ENCODE measurements at regions not wholly inside any gene's neighbourhood (a gene's known extent, or its start where the extent isn't known, plus 50 kb on each side); places are given as distances from the start of the nearest gene placed in this dataset.
"Not testable (repeated sequence)": the region's sequence is repeated elsewhere in the genome, so short reads cannot be mapped to it uniquely, and the experiment has no call there.

DNA sequence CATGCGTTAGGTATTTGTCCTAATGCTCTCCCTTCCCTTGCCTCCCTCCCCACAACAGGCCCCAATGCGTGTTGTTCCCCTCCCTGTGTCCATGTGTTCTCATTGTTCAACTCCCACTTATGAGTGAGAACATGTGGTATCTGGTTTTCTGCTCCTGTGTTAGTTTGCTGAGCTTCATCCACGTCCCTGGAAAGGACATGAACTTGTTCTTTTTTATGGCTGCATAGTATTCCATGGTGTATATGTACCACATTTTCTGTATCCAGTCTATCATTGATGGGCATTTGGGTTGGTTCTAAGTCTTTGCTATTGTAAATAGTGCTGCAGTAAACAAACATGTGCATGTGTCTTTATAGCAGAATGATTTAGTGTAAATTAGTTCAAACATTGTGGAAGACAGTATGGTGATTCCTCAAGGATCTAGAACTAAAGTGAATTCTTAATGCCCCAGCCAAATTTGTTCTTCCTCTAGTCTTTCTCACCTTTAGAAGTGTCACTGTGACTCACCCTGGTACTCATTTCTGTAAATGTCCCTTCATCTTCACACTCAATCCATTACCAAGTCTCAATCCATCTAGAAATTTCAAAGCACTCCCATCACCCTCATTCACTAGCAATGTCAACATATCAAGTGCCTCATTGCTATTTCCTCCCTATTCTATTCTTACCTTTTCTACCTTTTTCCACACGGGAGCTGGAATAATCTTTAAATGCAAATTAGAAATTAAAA, 123.9 kb downstream of the MREG start:
- not testable (repeated sequence) for DNase-seq (ENCODE audit: low read depth in 4 of 4, low spot score in 3 of 4)

DNA sequence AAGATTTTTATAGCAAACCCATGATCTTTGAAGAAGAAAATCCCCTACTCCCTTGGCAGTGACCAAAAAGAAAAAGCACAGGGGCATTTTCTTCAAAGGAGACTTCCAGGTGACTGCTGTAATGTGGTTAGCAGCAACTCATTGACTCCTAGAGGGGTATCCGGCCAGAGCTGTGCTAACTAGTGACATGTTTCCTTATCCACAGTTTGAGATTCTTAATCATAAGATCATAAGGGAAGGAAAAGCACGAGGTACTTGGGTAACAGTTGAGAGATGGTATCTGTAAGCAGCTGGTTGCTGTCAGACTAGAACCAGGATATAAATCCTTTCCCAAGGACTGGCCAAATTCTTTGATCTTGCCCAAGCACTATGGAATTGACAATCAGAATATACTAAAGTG, 124.7 kb downstream of the MREG start:
- DNase-seq (ENCODE audit: low read depth in 4 of 4, low spot score in 3 of 4), result no peak

DNA sequence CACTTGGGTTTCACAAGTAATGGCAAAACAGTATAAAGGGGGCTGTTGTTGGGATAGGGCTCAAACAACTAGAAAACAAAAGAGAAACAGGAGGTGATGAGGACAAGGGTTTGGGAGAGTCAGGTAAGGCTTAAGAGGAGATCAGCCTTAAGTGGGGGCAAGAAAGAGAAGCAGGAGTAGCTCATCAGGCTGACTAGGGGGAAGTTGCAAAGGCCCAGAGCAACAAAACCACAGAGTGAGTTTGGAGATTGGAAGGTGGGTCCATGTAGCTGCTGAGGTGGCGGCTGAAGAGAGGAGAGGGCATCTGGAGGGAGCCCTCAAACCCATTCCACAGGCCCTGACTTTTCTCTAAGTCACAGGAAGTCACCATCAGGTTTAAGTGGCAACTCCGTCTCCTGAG, 126.0 kb downstream of the MREG start:
- no peak for DNase-seq (ENCODE audit: low read depth in 4 of 4, low spot score in 3 of 4)

DNA sequence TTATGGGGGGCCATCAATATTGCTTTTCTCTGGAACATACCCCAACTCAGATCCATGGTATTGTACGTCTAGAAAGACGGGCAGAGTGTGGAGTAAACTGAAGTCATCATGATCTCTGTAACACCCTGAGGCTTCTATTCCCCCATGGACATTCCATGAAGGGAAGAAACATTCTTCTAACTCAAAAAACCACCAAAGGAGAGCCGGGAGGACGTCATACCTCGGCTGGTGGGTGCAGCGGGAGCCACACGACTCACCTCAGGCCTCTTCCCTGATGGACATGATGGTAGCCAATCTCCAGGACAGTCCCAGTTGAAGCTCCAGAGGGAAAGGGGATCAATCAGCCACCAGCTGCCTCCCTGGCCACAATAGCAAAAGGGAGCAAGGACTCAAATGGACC, 127.3 kb downstream of the MREG start:
- DNase-seq (ENCODE audit: low read depth in 4 of 4, low spot score in 3 of 4), result no peak

DNA sequence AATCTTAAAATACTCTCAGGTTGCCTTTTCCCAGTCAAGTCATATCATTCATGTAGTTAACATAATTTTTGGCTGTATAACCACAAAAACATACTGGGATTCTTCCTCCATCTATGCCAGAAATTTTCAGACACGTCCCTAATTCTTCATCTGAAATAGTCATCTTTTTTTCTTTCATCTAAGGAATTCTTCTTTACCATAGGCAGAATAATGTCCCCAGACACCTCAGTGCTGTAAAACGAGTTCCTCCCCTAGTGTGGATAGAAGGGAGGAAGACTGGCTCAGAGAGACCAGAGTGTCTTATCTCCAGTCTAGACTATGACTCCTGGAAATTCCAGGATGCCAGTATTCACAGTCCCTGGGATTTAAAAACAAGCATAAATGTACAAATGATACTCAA, 127.8 kb downstream of the MREG start:
- DNase-seq (ENCODE audit: low read depth in 4 of 4, low spot score in 3 of 4), result no peak

DNA sequence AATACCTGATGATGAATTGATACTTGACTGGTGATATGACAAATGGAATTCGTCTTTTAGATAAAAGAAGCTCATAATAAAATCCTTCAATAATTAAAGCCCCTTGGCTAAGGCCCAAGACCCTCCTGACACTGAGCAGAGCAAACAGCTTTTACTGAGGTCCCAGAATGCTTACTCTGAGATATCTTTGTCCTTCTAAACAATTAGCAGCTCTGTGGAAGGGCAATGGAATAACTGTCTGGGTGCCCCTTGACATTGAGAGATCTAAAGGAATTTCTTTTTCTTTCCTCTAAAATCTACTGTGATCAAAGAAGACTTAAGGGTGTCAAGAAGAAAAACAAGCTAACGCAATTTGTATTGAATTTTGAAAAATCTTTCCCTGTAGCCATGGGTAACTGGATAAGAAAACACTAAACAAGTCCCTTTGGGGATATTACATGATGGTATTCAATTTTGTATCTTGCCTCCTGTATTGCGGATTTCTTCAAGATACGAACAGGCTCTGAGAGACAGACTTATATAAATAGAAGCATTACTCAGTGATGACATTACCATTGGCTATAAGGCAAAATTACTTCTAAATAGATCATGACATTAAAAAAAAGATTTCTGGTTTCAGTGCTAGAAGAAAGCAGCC, 128.8 kb downstream of the MREG start:
- no peak for DNase-seq (ENCODE audit: low read depth in 4 of 4, low spot score in 3 of 4)

DNA sequence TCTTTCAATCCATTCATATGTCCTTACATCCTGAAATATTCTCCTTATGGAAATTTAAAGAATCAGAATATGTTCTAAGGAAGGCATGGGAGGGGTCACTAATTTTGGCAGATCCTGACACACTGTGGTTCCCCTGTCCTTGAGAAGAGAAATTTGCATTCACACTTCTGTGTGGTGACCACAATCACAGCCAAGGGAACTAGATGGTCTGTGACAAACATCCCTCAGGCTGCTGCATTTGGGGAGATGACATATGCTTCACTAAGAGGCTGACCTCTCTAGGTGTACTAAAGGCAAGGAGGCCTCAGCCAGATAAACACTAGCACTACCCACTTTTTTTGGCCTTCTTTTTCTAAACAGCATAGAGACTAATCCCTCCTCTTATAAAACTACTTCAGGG, 129.6 kb downstream of the MREG start:
- no peak for DNase-seq (ENCODE audit: low read depth in 4 of 4, low spot score in 3 of 4)

DNA sequence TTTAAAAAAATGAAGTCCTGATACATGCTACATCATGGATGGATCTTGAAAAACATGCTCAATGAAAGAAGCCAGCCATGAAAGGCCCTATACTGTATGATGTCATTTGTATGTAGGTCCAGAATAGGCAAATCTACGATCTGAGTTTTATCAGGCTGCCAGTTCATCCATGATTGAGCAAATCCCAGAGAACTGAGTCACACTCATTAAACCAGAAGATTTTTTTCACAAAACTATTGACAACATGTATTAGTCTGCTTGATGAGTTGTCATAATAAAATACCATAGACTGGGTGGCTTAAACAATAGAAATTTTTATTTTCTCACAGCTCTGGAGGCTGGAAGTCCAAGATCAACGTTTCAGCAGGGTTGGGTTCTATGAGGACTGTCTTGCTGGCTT, 130.7 kb downstream of the MREG start:
- DNase-seq (ENCODE audit: low read depth in 4 of 4, low spot score in 3 of 4), result no peak

DNA sequence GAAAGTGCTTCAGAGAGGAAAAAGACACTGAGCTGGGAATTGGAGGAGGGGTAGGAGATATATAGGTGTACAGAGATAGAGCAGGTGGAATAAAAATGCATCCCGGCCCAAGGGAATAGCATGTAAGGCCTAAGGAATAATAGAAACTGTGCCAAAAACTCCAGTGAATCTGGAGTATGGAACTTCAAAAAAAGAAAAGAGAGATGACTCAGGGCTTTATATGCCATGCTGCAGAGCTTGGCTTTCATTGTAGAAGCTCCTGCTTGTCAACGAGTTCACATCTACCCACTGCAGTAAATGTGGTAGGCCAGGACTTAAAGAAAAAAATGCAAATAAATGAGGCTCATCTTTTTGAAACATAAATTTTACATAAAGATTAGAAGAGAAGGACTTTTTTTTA, 131.8 kb downstream of the MREG start:
- DNase-seq (ENCODE audit: low read depth in 4 of 4, low spot score in 3 of 4), result no peak

DNA sequence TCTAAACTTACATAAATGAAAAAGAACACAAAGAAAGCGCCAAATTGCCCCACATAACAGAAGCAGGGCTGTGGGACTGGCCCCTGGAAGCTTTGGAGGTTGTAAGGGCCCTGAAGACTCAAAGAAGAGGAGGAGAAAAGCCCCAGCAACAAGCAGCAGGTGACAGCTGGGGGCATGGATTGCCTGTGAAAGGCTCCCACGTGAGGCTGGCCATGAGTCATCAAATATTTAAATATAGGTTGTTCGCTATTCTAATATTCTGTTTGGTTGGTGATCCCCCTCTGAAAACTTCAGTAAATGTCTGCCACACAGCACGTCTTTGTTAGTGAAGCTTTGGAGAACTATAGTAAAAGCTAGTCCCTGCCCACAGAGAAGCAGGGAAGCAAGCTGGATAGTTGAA, 132.4 kb downstream of the MREG start:
- DNase-seq (ENCODE audit: low read depth in 4 of 4, low spot score in 3 of 4), result no peak

DNA sequence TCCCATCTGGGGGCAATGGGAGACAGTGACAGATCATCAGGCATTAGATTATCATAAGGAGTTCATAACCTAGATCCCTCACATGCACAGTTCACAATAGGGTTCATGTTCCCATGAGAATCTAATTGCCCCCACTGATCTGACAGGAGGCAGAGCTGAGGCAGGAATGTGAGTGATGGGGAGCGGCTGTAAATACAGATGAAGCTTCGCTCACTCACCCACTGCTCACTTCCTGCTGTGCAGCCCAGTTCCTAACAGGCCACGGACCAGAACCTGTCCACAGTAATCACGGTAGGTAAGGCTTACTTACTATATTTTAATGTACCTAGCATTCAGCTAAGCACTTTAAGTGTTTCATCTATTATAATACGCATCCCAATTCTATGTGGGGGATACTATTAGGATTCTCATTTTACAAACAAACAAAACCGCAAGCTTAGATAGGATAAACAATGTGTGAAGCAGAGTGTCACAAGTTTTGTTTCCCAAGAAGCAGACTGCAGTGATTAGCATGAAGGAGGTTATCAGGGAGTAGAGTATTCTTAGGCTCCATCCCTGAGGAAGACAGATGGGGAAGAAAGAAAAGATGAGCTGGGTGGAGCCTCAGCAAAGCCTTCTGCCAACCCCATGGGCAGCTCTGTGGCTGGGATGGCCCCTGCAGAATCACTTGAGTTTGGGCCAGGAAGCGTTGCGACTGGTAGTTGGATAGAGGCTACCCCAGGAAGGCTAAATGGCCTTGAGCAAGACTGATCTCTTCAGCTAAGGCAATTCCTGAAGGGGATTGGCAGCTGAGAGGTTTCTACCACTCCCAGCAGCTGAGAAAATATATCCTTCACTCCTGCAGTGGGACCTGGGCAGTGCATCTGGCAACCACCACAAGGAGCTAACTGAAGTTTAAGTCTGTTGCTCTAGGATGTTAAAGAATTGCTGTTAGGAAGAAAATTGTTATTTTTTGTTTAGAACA, 133.1 kb downstream of the MREG start:
- no peak for DNase-seq (ENCODE audit: low read depth in 4 of 4, low spot score in 3 of 4)

DNA sequence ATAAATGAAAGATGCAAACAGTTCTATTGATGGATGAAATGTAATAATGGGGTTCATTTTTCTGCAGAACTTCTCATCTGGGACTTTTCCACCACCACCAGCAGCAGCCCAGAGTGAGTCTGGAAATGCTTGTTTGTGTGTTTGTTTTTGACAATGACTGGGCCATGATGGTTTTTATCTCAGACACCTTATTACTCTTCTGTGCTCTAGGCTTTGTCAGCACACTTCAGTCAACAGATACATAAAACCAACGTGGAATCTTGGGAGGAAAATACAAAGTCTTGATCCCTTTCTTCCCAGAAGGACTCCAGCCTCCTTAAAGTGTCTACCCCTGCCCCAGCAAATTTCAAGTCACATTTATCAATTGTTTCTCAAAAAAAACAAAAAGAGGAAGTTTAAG, 134.0 kb downstream of the MREG start:
- no peak for DNase-seq (ENCODE audit: low read depth in 4 of 4, low spot score in 3 of 4)

DNA sequence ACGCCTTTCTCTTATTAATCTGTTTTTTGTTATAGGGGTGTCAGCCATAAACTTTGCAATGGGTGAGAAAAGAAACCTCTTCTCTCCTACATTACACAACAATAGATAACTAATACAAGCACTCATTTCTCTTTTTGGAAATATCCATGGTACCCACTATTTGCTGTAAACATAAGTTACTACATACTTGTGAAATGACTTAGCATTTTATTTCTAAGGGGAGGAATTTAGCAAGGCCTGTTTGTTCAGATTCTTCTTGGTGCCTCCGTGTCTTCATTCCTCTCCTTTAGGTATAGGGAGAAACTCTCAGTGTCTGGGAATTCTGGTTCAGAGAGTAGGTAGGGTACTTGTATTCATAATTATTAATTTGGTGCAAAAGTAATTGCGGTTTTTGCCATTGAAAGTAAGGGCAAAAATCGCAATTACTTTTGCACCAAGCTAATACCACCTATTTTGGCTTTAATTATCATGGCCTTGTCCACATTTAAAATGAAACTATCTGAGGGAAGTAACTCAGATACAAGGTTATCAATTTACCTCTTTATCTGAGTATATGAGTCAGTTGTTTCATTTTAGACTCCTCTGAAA, 134.8 kb downstream of the MREG start:
- no peak for DNase-seq (ENCODE audit: low read depth in 4 of 4, low spot score in 3 of 4)

DNA sequence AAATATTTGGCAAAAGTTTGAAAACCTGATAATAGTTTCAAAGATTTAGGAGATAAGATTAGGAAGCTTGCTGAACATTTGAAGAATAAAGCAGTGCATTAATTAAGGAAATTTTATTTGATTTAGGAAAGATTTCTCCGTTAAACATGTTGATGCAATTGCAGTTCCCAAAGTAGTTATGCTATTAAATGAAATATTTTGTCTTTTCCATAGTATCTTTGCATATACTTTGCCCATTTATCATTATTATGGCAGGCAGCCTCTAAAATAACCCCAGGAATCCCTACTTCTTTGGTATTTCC, 136.5 kb downstream of the MREG start:
- no peak for DNase-seq (ENCODE audit: low read depth in 4 of 4, low spot score in 3 of 4)

DNA sequence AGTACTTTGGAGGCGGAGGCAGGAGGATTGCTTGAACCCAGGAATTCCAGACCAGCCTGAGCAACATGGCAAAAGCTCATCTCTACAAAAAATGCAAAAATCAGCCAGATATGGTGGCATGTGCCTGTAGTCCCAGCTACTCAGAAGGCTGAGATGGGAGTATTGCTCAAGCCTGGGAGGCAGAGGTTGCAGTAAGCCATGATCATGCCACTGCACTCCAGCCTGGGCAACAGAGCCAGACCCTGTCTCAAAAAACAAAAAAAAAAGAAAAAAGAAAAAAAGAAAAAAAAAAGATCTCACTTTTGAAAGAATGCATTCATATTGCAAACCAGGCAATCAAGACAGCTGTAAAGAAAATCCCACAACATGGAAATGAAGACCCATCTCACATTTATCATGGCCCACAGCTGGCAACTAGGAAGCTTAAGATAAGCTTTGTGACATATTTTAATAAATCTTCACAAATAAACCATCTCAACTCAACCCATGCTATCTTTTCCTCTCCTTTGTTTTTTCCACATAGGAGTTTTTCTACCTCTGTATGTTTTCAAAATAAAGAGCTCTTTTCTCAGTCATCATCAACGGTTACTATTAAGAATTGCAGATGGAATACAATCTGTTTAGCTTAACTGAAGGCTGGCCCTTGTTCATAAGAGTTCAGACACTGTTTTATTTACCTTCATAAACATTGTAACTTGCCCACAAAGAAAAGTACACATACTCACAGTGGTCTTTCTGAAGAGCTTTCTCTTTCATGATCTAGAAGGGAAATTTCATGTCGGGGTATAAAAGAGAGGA, 137.0 kb downstream of the MREG start:
- no peak for DNase-seq (ENCODE audit: low read depth in 4 of 4, low spot score in 3 of 4)

DNA sequence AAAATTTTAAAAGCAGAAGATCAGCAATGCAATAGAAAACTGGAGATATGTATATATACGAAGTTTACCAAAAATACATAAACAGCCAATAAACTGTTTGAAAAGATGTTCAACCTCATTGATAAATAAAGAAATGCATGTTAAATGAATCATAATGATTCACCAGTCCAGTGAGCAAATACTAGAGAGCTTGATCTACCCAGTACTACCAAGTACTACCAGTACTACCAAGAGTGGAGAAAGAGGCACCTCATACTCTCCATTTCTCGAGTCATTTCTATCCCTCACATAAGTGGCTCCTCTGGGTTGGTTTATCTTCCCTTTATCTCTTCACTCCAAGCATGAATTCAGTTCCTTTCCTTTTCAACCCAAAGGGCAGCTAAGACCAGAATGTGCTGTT, 138.9 kb downstream of the MREG start:
- DNase-seq (ENCODE audit: low read depth in 4 of 4, low spot score in 3 of 4), result no peak

DNA sequence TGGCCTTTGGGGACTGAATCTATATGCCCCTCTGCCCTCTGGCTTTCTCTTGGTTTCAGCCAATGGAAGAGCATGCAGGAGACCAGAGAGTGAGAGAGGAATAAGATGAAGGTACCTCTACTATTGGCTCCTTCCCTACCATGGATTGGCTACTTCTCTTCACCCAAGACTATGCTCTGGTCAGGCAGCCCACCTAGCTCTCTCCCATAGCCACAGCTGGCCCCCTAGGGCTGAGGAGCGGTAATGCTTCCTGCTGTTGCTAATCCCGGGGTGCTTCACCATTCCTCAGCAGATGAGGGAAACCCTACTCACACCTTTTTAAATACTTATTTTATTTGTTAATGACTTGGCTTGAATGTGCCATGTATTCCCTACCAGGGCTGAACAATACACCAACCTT, 142.4 kb downstream of the MREG start:
- no peak for DNase-seq (ENCODE audit: low read depth in 4 of 4, low spot score in 3 of 4)

DNA sequence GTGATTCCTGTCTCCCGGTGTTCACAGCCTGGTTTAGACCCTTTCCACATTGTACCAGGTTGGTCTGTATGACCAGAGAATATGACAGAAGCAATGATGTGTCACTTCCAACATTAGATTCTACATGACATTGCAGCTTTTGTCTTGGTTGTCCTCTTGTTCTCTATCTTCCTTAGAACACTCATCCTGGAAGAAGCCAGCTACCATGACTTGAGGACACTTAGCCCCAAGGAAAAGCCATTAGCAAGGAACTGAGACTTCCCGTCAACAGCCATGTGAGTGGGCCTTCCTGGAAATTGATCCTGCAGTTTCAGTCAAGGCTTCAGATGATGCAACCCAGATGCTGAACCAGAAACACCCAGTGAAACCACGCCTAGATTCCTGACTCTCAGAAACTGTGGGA, 143.3 kb downstream of the MREG start:
- no peak for DNase-seq (ENCODE audit: low read depth in 4 of 4, low spot score in 3 of 4)

DNA sequence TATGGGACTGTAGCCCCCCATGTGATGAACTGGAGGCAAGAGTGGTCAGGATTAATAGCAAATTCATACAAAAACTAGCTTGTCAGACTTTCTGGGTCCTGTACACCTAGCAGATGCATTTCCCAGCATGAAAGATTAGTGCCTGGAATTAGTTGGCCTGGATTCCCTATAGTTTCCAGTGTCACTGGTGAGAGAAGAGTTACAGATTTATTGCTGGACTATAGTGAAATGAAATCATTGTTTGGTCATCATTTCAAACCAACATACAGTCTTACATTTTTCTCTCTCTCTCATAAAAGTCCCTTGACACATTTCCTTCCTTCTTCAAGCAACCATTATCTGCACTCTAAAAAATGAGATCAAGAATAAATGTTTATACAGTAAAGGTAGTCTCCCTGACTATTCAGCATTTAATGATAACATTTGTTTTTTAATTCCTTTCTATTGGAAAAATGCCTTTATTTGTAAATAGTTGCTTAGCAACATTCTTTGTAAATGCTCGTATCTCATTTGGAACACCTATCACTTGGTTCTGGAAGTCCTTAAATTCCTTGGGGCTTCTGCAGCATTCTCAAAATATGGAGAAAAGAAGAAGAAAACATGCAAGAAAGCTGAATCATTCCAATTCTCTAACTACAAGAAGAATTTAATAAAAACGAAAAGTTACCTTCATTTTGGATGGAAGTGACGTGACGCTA, 144.4 kb downstream of the MREG start:
- DNase-seq (ENCODE audit: low read depth in 4 of 4, low spot score in 3 of 4), result no peak

DNA sequence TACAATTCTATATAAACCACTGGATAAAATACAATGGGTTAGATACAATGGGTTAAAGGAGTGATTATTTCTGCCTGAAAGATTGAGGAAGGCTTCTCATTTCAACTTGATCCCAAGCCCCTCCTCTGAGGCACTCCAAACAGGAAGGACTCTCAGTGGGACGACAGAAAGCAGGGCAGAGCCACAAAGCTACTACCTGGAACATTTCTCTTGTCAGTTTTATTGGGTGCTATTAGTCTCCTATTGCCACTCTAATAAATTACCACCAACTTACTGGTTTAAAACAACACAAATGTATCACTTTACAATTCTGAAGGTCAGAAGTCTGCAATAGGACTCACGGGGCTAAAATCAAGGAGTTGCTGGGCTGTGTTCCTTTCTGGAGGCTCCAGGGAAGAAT, 146.7 kb downstream of the MREG start:
- DNase-seq (ENCODE audit: low read depth in 4 of 4, low spot score in 3 of 4), result no peak

Measured in left renal pelvis (tissue), 4 donors.